B cell (primary cell): ENCODE measurements at regions not wholly inside any gene's neighbourhood (a gene's known extent, or its start where the extent isn't known, plus 50 kb on each side); places are given as distances from the start of the nearest gene placed in this dataset.

Experiments used
- EZH2 ChIP-seq: IDR thresholded peaks from 2 replicates; pipeline ENCODE4 v1.6.1; 2012; ENCODE audit warnings: borderline replicate concordance, low read depth, mild to moderate bottlenecking, moderate library complexity, low read length; ENCODE audit not compliant: insufficient read depth, poor library complexity, severe bottlenecking
- TF ChIP-seq, protein P1 (sequence below): fragments of 200-600 bp; IDR thresholded peaks from one replicate; pipeline ENCODE4 v1.8.0; 2022; ENCODE audit warnings: antibody characterized with exemption, mild to moderate bottlenecking

DNA sequence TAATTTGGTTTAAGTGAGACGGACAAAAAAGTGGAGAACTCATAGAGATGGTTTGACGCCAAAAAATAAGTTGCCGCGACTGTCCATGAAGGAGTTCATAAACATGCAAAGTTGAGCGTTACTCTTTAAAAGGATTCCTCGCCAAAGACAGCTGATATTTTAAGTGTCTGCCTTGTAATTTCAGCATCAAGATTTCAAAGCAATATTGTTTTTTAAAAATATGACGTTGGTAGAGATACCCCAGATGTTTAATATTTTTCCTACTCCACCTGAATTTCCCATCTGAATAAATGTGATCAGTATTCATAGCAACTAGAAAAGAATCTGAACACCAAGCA, 155.0 kb downstream of the TUSC7 start:
- TF ChIP-seq, protein P1, sequence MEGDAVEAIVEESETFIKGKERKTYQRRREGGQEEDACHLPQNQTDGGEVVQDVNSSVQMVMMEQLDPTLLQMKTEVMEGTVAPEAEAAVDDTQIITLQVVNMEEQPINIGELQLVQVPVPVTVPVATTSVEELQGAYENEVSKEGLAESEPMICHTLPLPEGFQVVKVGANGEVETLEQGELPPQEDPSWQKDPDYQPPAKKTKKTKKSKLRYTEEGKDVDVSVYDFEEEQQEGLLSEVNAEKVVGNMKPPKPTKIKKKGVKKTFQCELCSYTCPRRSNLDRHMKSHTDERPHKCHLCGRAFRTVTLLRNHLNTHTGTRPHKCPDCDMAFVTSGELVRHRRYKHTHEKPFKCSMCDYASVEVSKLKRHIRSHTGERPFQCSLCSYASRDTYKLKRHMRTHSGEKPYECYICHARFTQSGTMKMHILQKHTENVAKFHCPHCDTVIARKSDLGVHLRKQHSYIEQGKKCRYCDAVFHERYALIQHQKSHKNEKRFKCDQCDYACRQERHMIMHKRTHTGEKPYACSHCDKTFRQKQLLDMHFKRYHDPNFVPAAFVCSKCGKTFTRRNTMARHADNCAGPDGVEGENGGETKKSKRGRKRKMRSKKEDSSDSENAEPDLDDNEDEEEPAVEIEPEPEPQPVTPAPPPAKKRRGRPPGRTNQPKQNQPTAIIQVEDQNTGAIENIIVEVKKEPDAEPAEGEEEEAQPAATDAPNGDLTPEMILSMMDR, result peak; percentile 11
- TF ChIP-seq EZH2, result no peak
